ENCODE measurements at regions not wholly inside any gene's neighbourhood (a gene's known extent, or its start where the extent isn't known, plus 50 kb on each side); places are given as distances from the start of the nearest gene placed in this dataset.

DNA sequence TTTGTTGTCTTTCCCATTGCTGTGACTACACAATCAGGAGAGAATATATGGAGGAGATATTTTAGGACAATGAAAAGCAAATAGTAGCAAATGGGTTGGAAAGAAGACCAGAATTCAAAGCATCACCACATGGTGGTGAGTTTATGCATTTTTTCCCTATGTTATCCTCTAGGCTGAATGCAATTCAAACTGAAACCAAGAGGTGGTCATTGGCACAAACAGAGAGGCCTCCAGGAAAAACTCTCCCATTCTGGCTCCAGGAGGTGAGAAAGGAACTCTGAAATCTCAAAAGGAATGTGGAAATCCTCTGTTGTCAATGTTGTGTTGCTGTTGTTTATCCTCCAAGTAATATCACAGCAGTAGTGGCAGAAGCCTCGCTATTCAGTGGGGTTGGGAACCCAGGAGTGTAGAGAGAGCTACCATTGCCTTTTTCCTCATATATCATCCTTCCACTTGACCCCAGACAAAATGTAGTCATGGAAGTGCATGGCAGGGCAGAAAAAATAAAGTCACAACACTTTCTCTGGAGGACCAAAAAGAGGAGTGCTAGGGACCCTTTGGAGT lies 819.1 kb downstream of the GRID1 start:
- H3K4me3 Mint-ChIP-seq: no peak overlapping the region
- DNase-seq (no peak), ATAC-seq (replicated peaks in 1 of 4) (no peak)
- H3K27ac Mint-ChIP-seq: no peak overlapping the region
- ChIA-PET POLR2A (interaction anchor here in 1 of 2 donors (0.7 kb wide), 1 partner anchor 9 kb away, joined by 5 read pairs; no protein-coding TSS in a partner anchor), CTCF (interaction anchor here in 1 of 2 donors (0.7 kb wide), 1 partner anchor 1033 kb away, joined by 4 read pairs; no protein-coding TSS in a partner anchor)
- H3K36me3 Mint-ChIP-seq: no peaks in the 10 kb centered on the region
- Histone ChIP-seq H3K4me1 (ENCODE audit: control insufficient read depth in 1 of 2, extremely low read depth in 1 of 2, insufficient read depth in 2 of 2, low read length in 2 of 2) (no peaks in the 10 kb centered on the region), H3K27ac (ENCODE audit: low read length) (no peak overlapping the region), H3K36me3 (ENCODE audit: control insufficient read depth in 2 of 2, extremely low read depth in 1 of 2, insufficient read depth in 1 of 2, low read length in 1 of 2) (no peaks in the 10 kb centered on the region), H3K9me3 (no peaks in the 10 kb centered on the region), H3K4me3 (ENCODE audit: control insufficient read depth in 1 of 2, extremely low read depth in 1 of 2, low read length in 1 of 2) (no peak overlapping the region), H3K27me3 (replicated peaks in 1 of 2; ENCODE audit: control insufficient read depth in 2 of 2, extremely low read depth in 1 of 2, insufficient read depth in 2 of 2, low read length in 1 of 2) (no peaks in the 10 kb centered on the region)
- H3K27me3 Mint-ChIP-seq: peaks cover 13 to 35% of the 10 kb centered on the region in 2 donors
- H3K4me1 Mint-ChIP-seq: peaks cover 0 to 4% (median 0%) of the 10 kb centered on the region in 3 donors
- no peaks in the 10 kb centered on the region for H3K9me3 Mint-ChIP-seq
- no CpG with 5 or more reads among the region's 1 CpG for WGBS (ENCODE audit: insufficient coverage)

DNA sequence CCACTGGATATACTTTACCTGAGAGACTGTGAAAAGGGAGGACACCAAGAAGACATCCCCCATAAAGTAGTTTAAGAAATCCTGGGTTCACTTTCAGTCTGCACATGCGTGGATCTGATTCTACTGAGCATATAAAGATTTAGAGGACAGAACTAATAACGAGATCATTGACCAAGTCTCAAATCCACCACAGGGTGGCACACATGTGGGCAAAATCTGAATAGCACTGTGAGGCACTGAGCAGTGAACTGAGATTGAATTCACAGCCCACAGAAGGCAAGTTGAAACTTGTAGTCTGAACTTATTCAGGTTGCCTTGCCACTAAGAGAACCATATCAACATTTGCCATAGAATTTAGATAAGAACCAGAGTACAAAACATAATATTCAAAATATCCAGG lies 818.6 kb downstream of the GRID1 start:
- H3K36me3 Mint-ChIP-seq: no peaks in the 10 kb centered on the region
- WGBS (ENCODE audit: insufficient coverage): no CpG with 5 or more reads among the region's 2 CpGs
- peaks cover 13 to 35% of the 10 kb centered on the region in 2 donors for H3K27me3 Mint-ChIP-seq
- no peaks in the 10 kb centered on the region for H3K4me1 ChIP-seq (ENCODE audit: control insufficient read depth in 1 of 2, extremely low read depth in 1 of 2, insufficient read depth in 2 of 2, low read length in 2 of 2)
- H3K27ac Mint-ChIP-seq: no peak overlapping the region
- POLR2A ChIA-PET: no interaction called here
- peak in 22 of 35 experiments; percentile 0 to 52 (median 10) for DNase-seq
- H3K4me3 ChIP-seq (ENCODE audit: control insufficient read depth in 1 of 2, extremely low read depth in 1 of 2, low read length in 1 of 2): no peak overlapping the region
- no peaks in the 10 kb centered on the region for H3K9me3 Mint-ChIP-seq
- peaks cover 0 to 4% (median 0%) of the 10 kb centered on the region in 3 donors for H3K4me1 Mint-ChIP-seq
- H3K36me3 ChIP-seq (ENCODE audit: control insufficient read depth in 2 of 2, extremely low read depth in 1 of 2, insufficient read depth in 1 of 2, low read length in 1 of 2): no peaks in the 10 kb centered on the region
- H3K4me3 Mint-ChIP-seq: no peak overlapping the region
- no peak for ATAC-seq (replicated peaks in 1 of 4)
- H3K27ac ChIP-seq (ENCODE audit: low read length): no peak overlapping the region
- no peaks in the 10 kb centered on the region for H3K27me3 ChIP-seq (replicated peaks in 1 of 2; ENCODE audit: control insufficient read depth in 2 of 2, extremely low read depth in 1 of 2, insufficient read depth in 2 of 2, low read length in 1 of 2)
- CTCF ChIA-PET: no interaction called here
- no peaks in the 10 kb centered on the region for H3K9me3 ChIP-seq
